MM.1S (cell line): ENCODE measurements at regions not wholly inside any gene's neighbourhood (a gene's known extent, or its start where the extent isn't known, plus 50 kb on each side); places are given as distances from the start of the nearest gene placed in this dataset.

Source experiments
- DNase-seq: peaks from one replicate; pipeline ENCODE4 v3.0.0-alpha.2; 2015
- H2AFZ ChIP-seq: fragments of 300-600 bp; sonication (generic); 2 replicates; pipeline ENCODE4 v1.6.0; 2016; ENCODE audit warnings: antibody characterized with exemption, low read length
- H3F3A ChIP-seq: fragments of 300-600 bp; sonication (generic); 2 replicates; pipeline ENCODE4 v1.6.1; 2016; ENCODE audit warnings: mild to moderate bottlenecking, antibody characterized with exemption, low read length, moderate library complexity, mixed read lengths; ENCODE audit not compliant: insufficient read depth
- H3K27ac ChIP-seq: fragments of 300-600 bp; sonication (generic); 2 replicates; pipeline ENCODE4 v1.5.1; 2016; ENCODE audit warnings: mild to moderate bottlenecking, low read length
- H3K27me3 ChIP-seq: fragments of 300-600 bp; sonication (generic); replicated peaks from 2 replicates; pipeline ENCODE4 v1.6.0; 2016; ENCODE audit warnings: low read length; ENCODE audit not compliant: insufficient read depth
- H3K36me3 ChIP-seq: fragments of 300-600 bp; sonication (generic); replicated peaks from 2 replicates; pipeline ENCODE4 v1.6.1; 2016; ENCODE audit warnings: mild to moderate bottlenecking, low read length, mixed read lengths; ENCODE audit not compliant: insufficient read depth
- H3K4me1 ChIP-seq: fragments of 300-600 bp; sonication (generic); 2 replicates; pipeline ENCODE4 v1.6.1; 2016; ENCODE audit warnings: low read length, mixed read lengths
- H3K4me2 ChIP-seq: fragments of 300-600 bp; sonication (generic); 2 replicates; pipeline ENCODE4 v1.6.0; 2016; ENCODE audit warnings: low read depth, low read length
- H3K4me3 ChIP-seq: fragments of 300-600 bp; sonication (generic); 2 replicates; pipeline ENCODE4 v1.5.1; 2016; ENCODE audit warnings: low read length, mixed read lengths
- H3K79me2 ChIP-seq: fragments of 300-600 bp; sonication (generic); 2 replicates; pipeline ENCODE4 v1.6.1; 2016; ENCODE audit warnings: mixed run types, low read length, mixed read lengths
- H3K9ac ChIP-seq: fragments of 300-600 bp; sonication (generic); 2 replicates; pipeline ENCODE4 v1.6.1; 2016; ENCODE audit warnings: low read length, mixed read lengths
- H3K9me2 ChIP-seq: fragments of 300-600 bp; sonication (generic); replicated peaks from 2 replicates; pipeline ENCODE4 v1.6.1; 2016; ENCODE audit warnings: mild to moderate bottlenecking, low read length, mixed read lengths; ENCODE audit not compliant: insufficient read depth
- H3K9me3 ChIP-seq: fragments of 300-600 bp; sonication (generic); replicated peaks from 2 replicates; pipeline ENCODE4 v1.6.1; 2016; ENCODE audit warnings: mild to moderate bottlenecking, low read length, mixed read lengths; ENCODE audit not compliant: insufficient read depth
- H4K20me1 ChIP-seq: fragments of 300-600 bp; sonication (generic); 2 replicates; pipeline ENCODE4 v1.6.1; 2016; ENCODE audit warnings: mild to moderate bottlenecking, low read length, moderate library complexity, mixed read lengths; ENCODE audit not compliant: insufficient read depth
- CTCF ChIP-seq: fragments of 300-600 bp; sonication (generic); IDR thresholded peaks from 2 replicates; pipeline ENCODE4 v1.5.1; 2016; ENCODE audit warnings: antibody characterized with exemption, low read length, mixed read lengths
- EZH2 ChIP-seq: fragments of 300-600 bp; sonication (generic); optimal IDR thresholded peaks from 2 replicates; pipeline ENCODE3; 2017; ENCODE audit warnings: low read depth, mild to moderate bottlenecking, antibody characterized with exemption, low read length, mixed read lengths
- EZH2phosphoT487 ChIP-seq: fragments of 300-600 bp; sonication (generic); IDR thresholded peaks from 2 replicates; pipeline ENCODE4 v1.6.1; 2018; ENCODE audit warnings: antibody characterized with exemption, low read length

- Histone ChIP-seq H3K79me2 (no peaks in the 10 kb centered on the region), H4K20me1 (no peaks in the 10 kb centered on the region), H3F3A (no peaks in the 10 kb centered on the region), H3K9me3 (no peaks in the 10 kb centered on the region), H2AFZ (no peak overlapping the region), H3K9me2 (no peaks in the 10 kb centered on the region), H3K27me3 (no peaks in the 10 kb centered on the region), H3K36me3 (no peaks in the 10 kb centered on the region), H3K9ac (no peak overlapping the region), H3K27ac (no peak overlapping the region), H3K4me1 (no peaks in the 10 kb centered on the region), H3K4me3 (no peak overlapping the region), H3K4me2 (no peak overlapping the region)
- TF ChIP-seq EZH2 = no peak
- DNase-seq = no peak
These were observed 1337.1 kb upstream of the PABPC4L start for GRCh38 chr4:135538698-135539097.

GRCh38 chr4:135533053-135533452 is 1331.5 kb upstream of the PABPC4L start:
- H3K79me2 ChIP-seq = no peaks in the 10 kb centered on the region
- H3K4me2 ChIP-seq = no peak overlapping the region
- H3K9me3 ChIP-seq = no peaks in the 10 kb centered on the region
- no peak overlapping the region for H2AFZ ChIP-seq
- TF ChIP-seq CTCF = no peak
- no peak for TF ChIP-seq EZH2phosphoT487
- TF ChIP-seq EZH2 = no peak
- H3F3A ChIP-seq = no peaks in the 10 kb centered on the region
- H4K20me1 ChIP-seq = no peaks in the 10 kb centered on the region
- H3K9me2 ChIP-seq = no peaks in the 10 kb centered on the region
- H3K27ac ChIP-seq = no peak overlapping the region
- no peaks in the 10 kb centered on the region for H3K36me3 ChIP-seq
- H3K9ac ChIP-seq = no peak overlapping the region
- H3K4me1 ChIP-seq = no peaks in the 10 kb centered on the region
- H3K27me3 ChIP-seq = no peaks in the 10 kb centered on the region
- DNase-seq = no peak
- no peak overlapping the region for H3K4me3 ChIP-seq

- Histone ChIP-seq H3K36me3 (no peaks in the 10 kb centered on the region), H3K9me3 (no peaks in the 10 kb centered on the region), H4K20me1 (no peaks in the 10 kb centered on the region), H3F3A (no peaks in the 10 kb centered on the region), H3K9ac (no peak overlapping the region), H3K27me3 (no peaks in the 10 kb centered on the region), H3K4me2 (no peak overlapping the region), H3K79me2 (no peaks in the 10 kb centered on the region), H3K27ac (no peak overlapping the region), H2AFZ (no peak overlapping the region), H3K4me3 (no peak overlapping the region), H3K4me1 (no peaks in the 10 kb centered on the region), H3K9me2 (no peaks in the 10 kb centered on the region)
- TF ChIP-seq EZH2phosphoT487 = no peak
- no peak for TF ChIP-seq EZH2
- no peak for TF ChIP-seq CTCF
- DNase-seq = no peak
These were observed 1330.5 kb upstream of the PABPC4L start for GRCh38 chr4:135532132-135532531.

- Histone ChIP-seq H3K9ac (no peak overlapping the region), H3K79me2 (no peaks in the 10 kb centered on the region), H3K4me2 (no peak overlapping the region), H3K4me1 (no peaks in the 10 kb centered on the region), H3K4me3 (no peak overlapping the region), H3F3A (no peaks in the 10 kb centered on the region), H3K27ac (no peak overlapping the region), H4K20me1 (no peaks in the 10 kb centered on the region), H2AFZ (no peak overlapping the region), H3K27me3 (no peaks in the 10 kb centered on the region), H3K9me2 (no peaks in the 10 kb centered on the region), H3K36me3 (no peaks in the 10 kb centered on the region), H3K9me3 (no peaks in the 10 kb centered on the region)
- no peak for DNase-seq
- no peak for TF ChIP-seq CTCF
- TF ChIP-seq EZH2 = no peak
- TF ChIP-seq EZH2phosphoT487 = no peak
These were observed 1313.7 kb upstream of the PABPC4L start for GRCh38 chr4:135515295-135515694.
